ENCODE measurements at regions not wholly inside any gene's neighbourhood (a gene's known extent, or its start where the extent isn't known, plus 50 kb on each side); places are given as distances from the start of the nearest gene placed in this dataset.

DNA sequence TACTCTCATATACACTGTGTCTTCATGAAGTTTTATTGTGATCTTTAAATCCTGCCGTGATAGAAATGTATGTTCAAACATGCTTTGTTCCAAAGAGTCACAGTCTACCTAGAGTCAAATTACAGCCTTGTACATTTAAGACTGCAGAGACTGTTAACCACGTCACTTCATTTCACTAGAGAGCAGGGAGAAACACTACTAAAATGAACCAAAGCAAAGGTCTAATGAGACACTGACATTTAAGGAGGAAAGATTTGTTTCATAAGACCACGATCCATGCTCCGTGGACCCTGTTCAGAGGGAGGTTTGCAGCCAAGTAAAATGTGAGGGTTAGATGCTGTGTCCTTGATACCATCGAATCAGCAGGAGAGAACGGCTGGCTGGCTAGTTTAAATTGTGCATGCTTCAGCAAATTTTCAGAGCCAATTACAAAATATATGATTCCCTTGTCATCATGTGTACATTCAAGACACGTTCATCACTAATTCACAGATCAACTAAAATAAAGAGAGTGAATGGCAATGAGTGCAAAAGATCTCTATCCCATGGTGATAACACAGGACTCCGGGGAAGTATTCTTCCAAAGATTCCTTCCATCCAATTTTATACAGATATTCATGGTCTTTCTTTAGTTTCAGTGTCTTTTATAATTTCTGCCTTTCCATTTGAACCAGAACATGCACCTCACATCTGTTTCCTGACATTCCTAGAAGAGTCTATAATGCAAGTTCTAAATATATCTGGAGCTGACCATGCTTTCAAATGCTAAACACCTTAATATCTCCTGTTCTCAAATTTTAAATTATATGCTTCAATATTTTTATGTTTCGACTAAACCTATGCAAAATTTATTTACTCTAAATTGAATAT, 960.9 kb upstream of the FAT3 start:
- 0 out of 2 replicates have a peak, but pooled peaks cover 2% of the 10 kb centered on the region for H3K4me1 Mint-ChIP-seq
- DNase-seq (ENCODE audit: low spot score): no peak
- ATAC-seq: no peak
- H3K27me3 Mint-ChIP-seq (ENCODE audit: low read depth): no peaks in the 10 kb centered on the region
- H3K27ac Mint-ChIP-seq: no peak overlapping the region
- TF ChIP-seq TEAD1 (CRISPR knock-in tag; IDR thresholded peaks at IDR 0.05) (no peak), FOXK1 (CRISPR knock-in tag; IDR thresholded peaks at IDR 0.05) (no peak), ZNF121 (CRISPR knock-in tag; IDR thresholded peaks at IDR 0.05) (no peak), OVOL2 (CRISPR knock-in tag; IDR thresholded peaks at IDR 0.05; ENCODE audit: borderline replicate concordance) (no peak), KAT7 (CRISPR knock-in tag; IDR thresholded peaks at IDR 0.05; ENCODE audit: borderline replicate concordance) (no peak), TCF7 (CRISPR knock-in tag; IDR thresholded peaks at IDR 0.05; ENCODE audit: low read depth) (no peak), CTCF (IDR thresholded peaks at IDR 0.05) (no peak), MXD4 (CRISPR knock-in tag; IDR thresholded peaks at IDR 0.05; ENCODE audit: borderline replicate concordance) (no peak), RELA (CRISPR knock-in tag; IDR thresholded peaks at IDR 0.05; ENCODE audit: borderline replicate concordance) (no peak), TP53 (CRISPR knock-in tag; IDR thresholded peaks at IDR 0.05) (no peak), ZNF232 (CRISPR knock-in tag; IDR thresholded peaks at IDR 0.05) (no peak), GABPB1 (CRISPR knock-in tag; IDR thresholded peaks at IDR 0.05) (no peak), SOX15 (CRISPR knock-in tag; IDR thresholded peaks at IDR 0.05) (no peak), ZNF138 (CRISPR knock-in tag; conservative IDR thresholded peaks at IDR 0.05) (no peak), AFF4 (CRISPR knock-in tag; IDR thresholded peaks at IDR 0.05; ENCODE audit: borderline replicate concordance) (no peak), NFE2L1 (CRISPR knock-in tag; IDR thresholded peaks at IDR 0.05) (no peak)
- TF ChIP-seq, protein P1, sequence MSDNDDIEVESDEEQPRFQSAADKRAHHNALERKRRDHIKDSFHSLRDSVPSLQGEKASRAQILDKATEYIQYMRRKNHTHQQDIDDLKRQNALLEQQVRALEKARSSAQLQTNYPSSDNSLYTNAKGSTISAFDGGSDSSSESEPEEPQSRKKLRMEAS (CRISPR knock-in tag; IDR thresholded peaks at IDR 0.05): no peak
- POLR2A ChIA-PET: no interaction called here
- CTCF ChIA-PET: no interaction called here
- H3K36me3 Mint-ChIP-seq: no peaks in the 10 kb centered on the region
- no peaks in the 10 kb centered on the region for H3K9me3 Mint-ChIP-seq
- no peak overlapping the region for H3K4me3 Mint-ChIP-seq

GRCh38 chr11:91261513-91261912, 963.1 kb upstream of the FAT3 start:
- peak; percentile 64; the same call in 1 of the 2 replicates for ATAC-seq
- Mint-ChIP-seq H3K9me3 (peaks cover 2% of the 10 kb centered on the region; the same call in 1 of the 2 replicates), H3K27ac (no peak overlapping the region), H3K4me1 (0 out of 2 replicates have a peak, but pooled peaks cover 2% of the 10 kb centered on the region), H3K27me3 (ENCODE audit: low read depth) (no peaks in the 10 kb centered on the region), H3K36me3 (no peaks in the 10 kb centered on the region), H3K4me3 (peak overlapping the region; percentile 24; the same call in 1 of the 2 replicates)
- ChIA-PET POLR2A (no interaction called here), CTCF (no interaction called here)
- peak; percentile 22 for DNase-seq (ENCODE audit: low spot score)
- TF ChIP-seq, protein P2, sequence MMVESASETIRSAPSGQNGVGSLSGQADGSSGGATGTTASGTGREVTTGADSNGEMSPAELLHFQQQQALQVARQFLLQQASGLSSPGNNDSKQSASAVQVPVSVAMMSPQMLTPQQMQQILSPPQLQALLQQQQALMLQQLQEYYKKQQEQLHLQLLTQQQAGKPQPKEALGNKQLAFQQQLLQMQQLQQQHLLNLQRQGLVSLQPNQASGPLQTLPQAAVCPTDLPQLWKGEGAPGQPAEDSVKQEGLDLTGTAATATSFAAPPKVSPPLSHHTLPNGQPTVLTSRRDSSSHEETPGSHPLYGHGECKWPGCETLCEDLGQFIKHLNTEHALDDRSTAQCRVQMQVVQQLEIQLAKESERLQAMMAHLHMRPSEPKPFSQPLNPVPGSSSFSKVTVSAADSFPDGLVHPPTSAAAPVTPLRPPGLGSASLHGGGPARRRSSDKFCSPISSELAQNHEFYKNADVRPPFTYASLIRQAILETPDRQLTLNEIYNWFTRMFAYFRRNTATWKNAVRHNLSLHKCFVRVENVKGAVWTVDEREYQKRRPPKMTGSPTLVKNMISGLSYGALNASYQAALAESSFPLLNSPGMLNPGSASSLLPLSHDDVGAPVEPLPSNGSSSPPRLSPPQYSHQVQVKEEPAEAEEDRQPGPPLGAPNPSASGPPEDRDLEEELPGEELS (CRISPR knock-in tag; IDR thresholded peaks at IDR 0.05): no peak
- no peak for TF ChIP-seq NR1H2 (CRISPR knock-in tag; IDR thresholded peaks at IDR 0.05)
- no peak for TF ChIP-seq ATF3 (CRISPR knock-in tag; conservative IDR thresholded peaks at IDR 0.05)
- TF ChIP-seq RORB (CRISPR knock-in tag; IDR thresholded peaks at IDR 0.05): no peak
- no peak for TF ChIP-seq ZNF232 (CRISPR knock-in tag; IDR thresholded peaks at IDR 0.05)
- peak; percentile 32 for TF ChIP-seq CTCF (IDR thresholded peaks at IDR 0.05)
- TF ChIP-seq ZNF281 (CRISPR knock-in tag; IDR thresholded peaks at IDR 0.05): no peak
